Cardiac septum (tissue), 1 donor: ENCODE measurements at regions not wholly inside any gene's neighbourhood (a gene's known extent, or its start where the extent isn't known, plus 50 kb on each side); places are given as distances from the start of the nearest gene placed in this dataset.

ENCODE experiments used
- DNase-seq: peaks from one replicate; pipeline ENCODE4 v3.0.0-alpha.2; 2020; ENCODE audit warnings: low spot score
- intact Hi-C: fragments of 100-400 bp; cut with DNase I; formaldehyde crosslinking; loops from one replicate; pipeline ENCODE4 v1.14.0; 2022
- donor health status: DM: no; HTN: no; CAD: no.

- no peak for DNase-seq
Observed at GRCh38 chr20:61119273-61119672, 132.8 kb upstream of the CDH4 start.

GRCh38 chr20:61119794-61120410, 132.2 kb upstream of the CDH4 start:
- DNase-seq = no peak
- intact Hi-C loops = loop anchor here (5.0 kb wide), 2 partner anchors 263 to 908 kb away; no protein-coding TSS in a partner anchor

More at GRCh38 chr20:61119273-61119672, 132.8 kb upstream of the CDH4 start:
- intact Hi-C loops = loop anchor here (5.0 kb wide), 1 partner anchor 262 kb away; no protein-coding TSS in a partner anchor

GRCh38 chr20:61120595-61121515, 131.2 kb upstream of the CDH4 start:
- peak; percentile 27 for DNase-seq
- intact Hi-C loops = loop anchor here (5.0 kb wide), 1 partner anchor 909 kb away; no protein-coding TSS in a partner anchor

GRCh38 chr20:61121661-61122060, 130.4 kb upstream of the CDH4 start:
- intact Hi-C loops = loop anchor here (5.0 kb wide), 1 partner anchor 909 kb away; no protein-coding TSS in a partner anchor

GRCh38 chr20:61123286-61123685, 128.8 kb upstream of the CDH4 start:
- peak; percentile 49 for DNase-seq
- intact Hi-C loops = loop anchor here (5.0 kb wide), 1 partner anchor 911 kb away; no protein-coding TSS in a partner anchor

More at GRCh38 chr20:61121661-61122060, 130.4 kb upstream of the CDH4 start:
- DNase-seq = peak; percentile 47

- DNase-seq = peak; percentile 63
- intact Hi-C loops = loop anchor here (5.0 kb wide), 1 partner anchor 912 kb away; no protein-coding TSS in a partner anchor
Observed at GRCh38 chr20:61123751-61124368, 128.2 kb upstream of the CDH4 start.

GRCh38 chr20:61125076-61125475, 127.0 kb upstream of the CDH4 start:
- peak; percentile 39 for DNase-seq
- intact Hi-C loops = no loop called here

GRCh38 chr20:61125546-61126180, 126.4 kb upstream of the CDH4 start:
- DNase-seq = peak; percentile 35
- intact Hi-C loops = no loop called here

- peak; percentile 46 for DNase-seq
- intact Hi-C loops = no loop called here
Observed at GRCh38 chr20:61126369-61127195, 125.5 kb upstream of the CDH4 start.

- no peak for DNase-seq
- intact Hi-C loops = no loop called here
Observed at GRCh38 chr20:61127311-61128039, 124.6 kb upstream of the CDH4 start.

GRCh38 chr20:61128701-61129269, 123.3 kb upstream of the CDH4 start:
- intact Hi-C loops = no loop called here

GRCh38 chr20:61129311-61129710, 122.8 kb upstream of the CDH4 start:
- peak; percentile 3 for DNase-seq
- intact Hi-C loops = no loop called here

More at GRCh38 chr20:61128701-61129269, 123.3 kb upstream of the CDH4 start:
- no peak for DNase-seq

- intact Hi-C loops = no loop called here
- peak; percentile 47 for DNase-seq
Observed at GRCh38 chr20:61130156-61130555, 121.9 kb upstream of the CDH4 start.

- DNase-seq = no peak
- intact Hi-C loops = no loop called here
Observed at GRCh38 chr20:61131944-61132343, 120.1 kb upstream of the CDH4 start.

- intact Hi-C loops = no loop called here
- no peak for DNase-seq
Observed at GRCh38 chr20:61133611-61134010, 118.5 kb upstream of the CDH4 start.

GRCh38 chr20:61134296-61135030, 117.6 kb upstream of the CDH4 start:
- no peak for DNase-seq
- intact Hi-C loops = no loop called here

GRCh38 chr20:61135266-61135665, 116.8 kb upstream of the CDH4 start:
- intact Hi-C loops = no loop called here

More at GRCh38 chr20:61135266-61135665, 116.8 kb upstream of the CDH4 start:
- no peak for DNase-seq
